ENCODE measurements at regions not wholly inside any gene's neighbourhood (a gene's known extent, or its start where the extent isn't known, plus 50 kb on each side); places are given as distances from the start of the nearest gene placed in this dataset.

DNA sequence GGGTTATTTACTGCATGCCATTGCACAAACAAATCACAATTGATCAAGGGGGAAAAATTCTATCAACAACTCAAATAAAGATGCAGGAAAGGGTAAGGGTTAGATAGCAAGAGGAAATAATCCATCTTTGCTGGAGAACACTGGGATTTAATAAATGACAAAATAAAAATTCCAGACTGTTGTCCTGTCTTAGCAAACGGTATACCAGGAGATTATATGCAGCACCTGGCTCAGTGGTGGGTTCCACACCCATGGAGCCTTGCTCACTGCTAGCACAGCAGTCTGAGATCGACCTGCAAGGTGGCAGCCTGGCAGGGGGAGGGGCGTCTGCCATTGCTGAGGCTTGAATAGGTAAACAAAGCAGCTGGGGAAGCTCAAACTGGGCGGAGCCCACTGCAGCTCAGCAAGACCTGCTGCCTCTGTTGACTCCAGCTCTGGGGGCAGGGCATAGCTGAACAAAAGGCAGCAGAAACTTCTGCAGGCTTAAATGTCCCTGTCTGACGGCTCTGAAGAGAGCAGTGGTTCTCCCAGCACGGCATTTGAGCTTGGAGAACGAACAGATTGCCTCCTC lies 296.5 kb upstream of the THSD7B start:
- DNase-seq (ENCODE audit: low spot score): no peak

GRCh38 chr2:136452528-136452927 lies 312.8 kb upstream of the THSD7B start:
- DNase-seq (ENCODE audit: low spot score): no peak

GRCh38 chr2:136448986-136449780 lies 316.2 kb upstream of the THSD7B start:
- no peak for DNase-seq (ENCODE audit: low spot score)

DNA sequence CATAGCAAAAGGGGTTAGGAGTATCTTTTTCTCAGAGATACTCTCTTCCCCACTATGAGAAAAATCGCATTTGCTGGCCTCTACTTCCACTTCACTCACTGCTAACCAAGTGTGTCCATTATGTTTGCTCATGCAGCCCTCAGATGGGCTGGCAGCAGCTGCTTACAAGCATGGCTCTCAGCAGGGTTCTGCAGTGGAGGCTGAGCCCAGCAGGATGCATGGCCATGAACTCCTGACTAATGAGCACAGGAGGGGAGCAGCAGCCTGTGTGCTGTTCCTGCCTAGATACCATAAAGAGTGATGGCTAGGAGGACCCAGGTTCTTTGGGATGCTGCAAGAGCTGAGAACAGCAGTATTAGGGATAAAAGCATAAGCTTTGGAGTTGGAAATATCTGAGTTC lies 316.9 kb upstream of the THSD7B start:
- DNase-seq (ENCODE audit: low spot score): no peak

DNA sequence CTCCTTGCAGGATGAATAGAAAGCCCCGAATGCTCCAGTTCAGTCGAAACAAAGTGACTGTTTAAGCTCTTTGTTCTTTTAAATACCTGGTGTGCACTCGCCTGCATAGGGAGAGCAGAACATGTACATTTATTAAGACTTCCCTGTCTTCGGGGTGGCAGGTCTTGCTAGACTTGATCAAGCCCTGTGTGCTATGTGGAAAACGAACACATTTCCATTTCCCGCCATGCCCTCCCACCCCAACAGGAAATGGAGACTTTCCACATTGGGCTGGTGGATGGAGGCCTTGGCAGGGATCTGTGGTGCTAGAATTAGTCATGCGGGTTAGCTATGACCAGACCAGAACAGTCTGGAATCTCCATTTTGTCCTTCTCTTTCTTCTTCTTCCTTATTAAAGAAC lies 321.0 kb upstream of the THSD7B start:
- DNase-seq (ENCODE audit: low spot score): no peak

DNA sequence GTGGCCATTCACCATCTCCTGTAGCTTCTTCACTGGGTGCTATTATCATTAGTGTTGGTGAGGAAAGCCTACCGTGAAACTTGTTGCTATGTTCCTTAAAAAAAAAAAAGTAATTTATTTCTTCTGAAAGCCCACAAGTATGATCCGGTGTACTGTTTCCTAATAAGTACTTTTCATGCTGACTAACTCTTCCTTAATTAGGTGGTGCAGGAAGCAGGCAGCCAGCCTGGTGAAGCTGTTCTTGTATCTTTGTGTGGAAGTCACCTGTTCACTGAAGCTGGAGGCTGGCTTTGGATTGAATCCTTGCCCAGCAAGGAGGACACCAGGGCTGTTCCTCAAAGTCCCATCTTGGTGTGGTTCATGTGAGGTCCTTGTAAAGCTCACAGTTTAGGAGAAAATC lies 321.7 kb upstream of the THSD7B start:
- DNase-seq (ENCODE audit: low spot score): no peak

DNA sequence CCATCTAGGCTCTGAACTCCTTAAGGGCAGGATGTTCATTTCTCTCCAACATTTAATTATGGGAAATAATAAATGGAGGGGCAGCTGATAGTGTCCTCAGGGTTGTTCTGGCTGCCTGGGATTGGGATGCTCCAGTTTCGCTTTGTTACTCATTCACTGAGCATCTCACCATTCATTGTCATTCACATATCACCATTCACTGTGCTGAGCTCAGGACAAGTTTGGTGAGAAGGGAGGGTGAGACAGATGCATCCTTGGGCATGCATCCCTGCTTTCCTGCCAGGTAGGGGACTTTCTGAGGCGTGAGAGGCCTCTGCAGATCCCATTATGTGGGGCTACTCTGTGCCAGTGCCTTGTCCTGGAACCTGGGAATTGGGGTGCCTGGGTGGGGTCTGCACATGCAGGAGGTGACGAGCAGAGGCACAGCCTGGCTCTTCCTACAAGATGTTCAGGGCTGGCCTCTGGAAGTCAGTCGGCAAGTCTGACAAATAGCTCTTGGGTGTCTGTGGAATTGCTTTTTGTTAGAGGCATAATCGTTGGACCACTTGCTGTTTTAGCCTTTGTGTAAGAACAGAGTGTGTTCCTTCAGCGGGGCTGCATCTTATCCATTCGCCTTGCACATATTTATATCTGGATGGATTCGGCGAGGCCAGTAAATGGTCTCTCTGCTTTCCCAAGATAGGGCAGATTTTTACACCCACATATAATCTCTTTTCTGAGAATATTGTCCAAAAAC lies 323.2 kb upstream of the THSD7B start:
- DNase-seq (ENCODE audit: low spot score): no peak

- DNase-seq (ENCODE audit: low spot score): no peak
Measured at GRCh38 chr2:136439064-136439676, 321.2 kb upstream of the CXCR4 start.

DNA sequence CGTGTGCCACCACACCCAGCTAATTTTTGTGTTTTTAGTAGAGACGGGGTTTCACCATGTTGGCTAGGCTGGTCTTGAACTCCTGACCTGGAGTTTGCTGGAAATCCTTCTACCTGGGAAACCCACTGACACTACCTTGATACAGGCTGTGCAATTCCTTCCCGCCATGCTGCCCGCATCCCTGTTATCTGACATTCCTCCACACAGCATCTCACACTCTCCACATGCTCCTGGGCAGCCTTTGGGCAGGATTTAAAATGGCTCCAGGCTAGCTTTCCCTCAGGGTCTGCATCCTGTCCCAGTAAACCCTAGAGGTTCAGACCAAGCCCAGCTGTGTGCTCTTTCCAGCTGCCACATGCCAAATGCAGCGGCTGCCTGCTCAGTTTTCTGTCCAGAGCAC lies 319.5 kb upstream of the CXCR4 start:
- DNase-seq (ENCODE audit: low spot score): no peak

DNA sequence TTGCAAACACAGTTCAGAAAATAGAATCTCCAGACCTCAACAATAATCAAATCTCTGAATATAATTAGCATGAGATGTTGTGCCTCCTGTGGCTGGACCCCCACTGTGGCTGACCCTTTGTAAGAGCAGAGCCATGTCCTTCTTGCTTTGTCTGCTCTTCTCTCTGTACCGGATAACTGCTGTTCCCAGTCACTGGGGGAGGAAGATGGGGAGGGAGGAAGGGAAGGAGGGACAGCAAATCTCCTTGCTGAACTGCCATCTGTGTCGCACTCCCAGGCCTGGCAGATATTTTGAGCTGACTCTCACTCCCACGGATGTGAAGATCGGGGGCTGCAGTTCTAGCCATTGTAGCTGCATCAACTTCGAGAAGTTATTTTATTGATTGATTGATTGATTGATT lies 319.0 kb upstream of the CXCR4 start:
- DNase-seq (ENCODE audit: low spot score): no peak

GRCh38 chr2:136434251-136434715 lies 316.3 kb upstream of the CXCR4 start:
- DNase-seq (ENCODE audit: low spot score): no peak

- no peak for DNase-seq (ENCODE audit: low spot score)
Measured at GRCh38 chr2:136433261-136433660, 315.3 kb upstream of the CXCR4 start.

GRCh38 chr2:136424112-136424511 lies 306.2 kb upstream of the CXCR4 start:
- DNase-seq (ENCODE audit: low spot score): no peak

GRCh38 chr2:136423516-136423996 lies 305.6 kb upstream of the CXCR4 start:
- DNase-seq (ENCODE audit: low spot score): peak; percentile 33

- DNase-seq (ENCODE audit: low spot score): no peak
Measured at GRCh38 chr2:136422512-136422911, 304.6 kb upstream of the CXCR4 start.

- DNase-seq (ENCODE audit: low spot score): no peak
Measured at GRCh38 chr2:136420346-136420745, 302.4 kb upstream of the CXCR4 start.

GRCh38 chr2:136411946-136412345 lies 294.0 kb upstream of the CXCR4 start:
- no peak for DNase-seq (ENCODE audit: low spot score)

GRCh38 chr2:136410673-136411072 lies 292.7 kb upstream of the CXCR4 start:
- DNase-seq (ENCODE audit: low spot score): no peak

- DNase-seq (ENCODE audit: low spot score): no peak
Measured at GRCh38 chr2:136408795-136409194, 290.8 kb upstream of the CXCR4 start.

GRCh38 chr2:136407952-136408318 lies 290.0 kb upstream of the CXCR4 start:
- DNase-seq (ENCODE audit: low spot score): no peak

DNA sequence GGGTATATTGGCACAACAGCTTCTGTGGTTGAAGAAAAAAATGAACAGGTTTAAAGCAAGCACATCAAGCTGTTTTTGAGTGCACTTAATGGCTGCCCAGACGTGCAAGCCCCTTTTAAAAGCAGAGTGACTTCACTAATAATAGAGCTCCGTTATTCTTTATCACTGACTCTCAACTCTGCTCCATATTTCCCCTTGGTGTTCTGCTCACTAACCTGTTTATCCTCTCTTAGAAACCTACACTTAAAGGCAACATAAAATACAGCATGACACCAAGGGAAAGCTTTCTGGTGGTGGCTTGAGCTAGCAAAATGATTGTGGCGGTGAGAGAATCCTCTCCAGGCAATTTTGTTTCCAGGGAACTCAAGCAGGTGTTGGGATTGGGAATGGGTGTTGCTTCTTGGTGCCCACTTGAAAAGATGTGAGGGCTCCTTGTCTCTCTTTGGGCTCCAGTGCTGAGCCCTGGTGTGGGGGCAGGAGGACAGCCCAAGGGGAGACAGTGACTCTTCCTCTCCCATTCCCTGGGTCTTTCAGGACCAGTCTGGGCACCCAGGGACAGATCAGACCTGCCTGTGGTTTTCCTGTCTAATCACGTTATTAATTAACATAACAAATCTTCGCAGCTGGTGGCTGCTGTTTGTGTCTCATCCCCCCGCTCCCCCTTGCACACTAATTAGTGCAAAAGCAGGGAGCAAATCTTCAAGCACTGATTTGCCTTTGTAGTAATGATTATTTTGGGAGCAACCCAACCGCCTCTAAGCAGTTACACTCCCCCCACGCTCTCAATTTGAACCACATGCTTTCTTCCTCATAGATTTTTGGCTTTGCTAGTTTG lies 289.4 kb upstream of the CXCR4 start:
- DNase-seq (ENCODE audit: low spot score): no peak

DNA sequence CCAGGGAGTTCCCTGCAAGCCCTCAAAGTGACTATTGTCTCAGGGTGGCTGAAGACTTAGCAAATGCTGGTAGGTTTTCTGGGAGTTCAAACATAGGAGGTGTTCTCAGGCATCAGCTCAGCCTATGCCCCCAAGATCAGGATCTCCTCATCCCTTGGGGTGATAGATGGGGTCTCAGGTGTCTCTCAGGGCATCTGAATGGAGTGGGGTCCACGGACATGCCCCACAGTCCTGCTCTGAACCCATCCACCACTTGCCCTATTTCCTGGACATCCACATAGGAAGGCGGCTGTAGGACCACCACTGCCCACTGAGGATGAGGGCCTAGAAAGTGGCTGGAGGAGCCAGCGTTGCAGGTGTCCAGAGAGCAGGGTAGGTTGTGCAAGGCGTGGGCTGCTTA lies 287.0 kb upstream of the CXCR4 start:
- no peak for DNase-seq (ENCODE audit: low spot score)

Measured in pons (tissue), 1 donor.